NCI-H226 (cell line): ENCODE measurements at regions not wholly inside any gene's neighbourhood (a gene's known extent, or its start where the extent isn't known, plus 50 kb on each side); places are given as distances from the start of the nearest gene placed in this dataset.
A peak's percentile ranks its signal among the peaks of the same experiment; 100 is the strongest.
"Not testable (repeated sequence)": the region's sequence is repeated elsewhere in the genome, so short reads cannot be mapped to it uniquely, and the experiment has no call there.

ENCODE experiments used
- DNase-seq: peaks from one replicate; pipeline ENCODE4 v3.0.0-alpha.2; 2015

- no peak for DNase-seq
Observed at GRCh38 chr2:13779996-13780395, 852.5 kb upstream of the LRATD1 start.

GRCh38 chr2:13791019-13791547 lies 841.4 kb upstream of the LRATD1 start:
- no peak for DNase-seq

- no peak for DNase-seq
Observed at GRCh38 chr2:13806539-13806938, 826.0 kb upstream of the LRATD1 start.

GRCh38 chr2:13813236-13813635 lies 819.3 kb upstream of the LRATD1 start:
- DNase-seq: no peak

GRCh38 chr2:13818002-13818401 lies 814.5 kb upstream of the LRATD1 start:
- no peak for DNase-seq

- DNase-seq: no peak
Observed at GRCh38 chr2:13819896-13820295, 812.6 kb upstream of the LRATD1 start.

- DNase-seq: peak; percentile 46
Observed at GRCh38 chr2:13821255-13821880, 811.1 kb upstream of the LRATD1 start.

GRCh38 chr2:13822365-13822764 lies 810.2 kb upstream of the LRATD1 start:
- DNase-seq: no peak

- DNase-seq: no peak
Observed at GRCh38 chr2:13826314-13826853, 806.1 kb upstream of the LRATD1 start.

GRCh38 chr2:13858626-13859025 lies 773.9 kb upstream of the LRATD1 start:
- DNase-seq: no peak

GRCh38 chr2:13868275-13868674 lies 764.2 kb upstream of the LRATD1 start:
- DNase-seq: not testable (repeated sequence)

GRCh38 chr2:13876491-13877037 lies 756.0 kb upstream of the LRATD1 start:
- no peak for DNase-seq

GRCh38 chr2:13877571-13877970 lies 754.9 kb upstream of the LRATD1 start:
- DNase-seq: no peak

- DNase-seq: no peak
Observed at GRCh38 chr2:13884291-13884976, 748.1 kb upstream of the LRATD1 start.

GRCh38 chr2:13901526-13901925 lies 731.0 kb upstream of the LRATD1 start:
- no peak for DNase-seq

- DNase-seq: no peak
Observed at GRCh38 chr2:13905831-13906230, 726.7 kb upstream of the LRATD1 start.

- no peak for DNase-seq
Observed at GRCh38 chr2:13916066-13916465, 716.5 kb upstream of the LRATD1 start.

GRCh38 chr2:13917958-13918357 lies 714.6 kb upstream of the LRATD1 start:
- DNase-seq: no peak

GRCh38 chr2:13919981-13920382 lies 712.5 kb upstream of the LRATD1 start:
- no peak for DNase-seq

GRCh38 chr2:13921245-13921644 lies 711.3 kb upstream of the LRATD1 start:
- no peak for DNase-seq

- DNase-seq: no peak
Observed at GRCh38 chr2:13923823-13924222, 708.7 kb upstream of the LRATD1 start.

GRCh38 chr2:13942111-13942510 lies 690.4 kb upstream of the LRATD1 start:
- no peak for DNase-seq

GRCh38 chr2:13950761-13951160 lies 681.8 kb upstream of the LRATD1 start:
- no peak for DNase-seq

- no peak for DNase-seq
Observed at GRCh38 chr2:13968811-13969210, 663.7 kb upstream of the LRATD1 start.
